HG03060 (cell line): ENCODE measurements at regions not wholly inside any gene's neighbourhood (a gene's known extent, or its start where the extent isn't known, plus 50 kb on each side); places are given as distances from the start of the nearest gene placed in this dataset.

ENCODE experiments used
- ATAC-seq: cut with Tn5 transposase; IDR thresholded peaks from one replicate; pipeline ENCODE4 v1.9.1; 2021; ENCODE audit warnings: low read depth, moderate number of reproducible peaks; ENCODE audit not compliant: unreplicated experiment

GRCh38 chr18:39371996-39372395 lies 1806.4 kb upstream of the CELF4 start:
- no peak for ATAC-seq

DNA sequence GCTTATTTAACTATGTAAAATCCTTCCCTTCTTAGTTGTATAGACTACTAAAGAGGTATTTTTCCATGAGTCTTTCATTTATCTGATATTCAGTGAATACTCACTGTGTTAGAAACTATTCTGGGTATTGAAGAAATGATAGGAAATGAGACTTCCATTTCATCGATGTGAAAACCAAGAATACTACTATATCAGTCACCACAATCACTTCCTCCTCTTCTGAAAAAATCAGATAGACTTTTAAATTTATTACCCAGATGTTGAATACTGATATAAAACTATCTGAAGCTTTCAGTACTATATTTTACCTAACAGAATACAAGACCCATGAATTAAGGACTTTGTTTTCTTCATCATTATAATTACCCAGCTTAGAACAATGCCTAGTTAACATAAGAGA lies 1801.1 kb upstream of the CELF4 start:
- ATAC-seq: no peak

DNA sequence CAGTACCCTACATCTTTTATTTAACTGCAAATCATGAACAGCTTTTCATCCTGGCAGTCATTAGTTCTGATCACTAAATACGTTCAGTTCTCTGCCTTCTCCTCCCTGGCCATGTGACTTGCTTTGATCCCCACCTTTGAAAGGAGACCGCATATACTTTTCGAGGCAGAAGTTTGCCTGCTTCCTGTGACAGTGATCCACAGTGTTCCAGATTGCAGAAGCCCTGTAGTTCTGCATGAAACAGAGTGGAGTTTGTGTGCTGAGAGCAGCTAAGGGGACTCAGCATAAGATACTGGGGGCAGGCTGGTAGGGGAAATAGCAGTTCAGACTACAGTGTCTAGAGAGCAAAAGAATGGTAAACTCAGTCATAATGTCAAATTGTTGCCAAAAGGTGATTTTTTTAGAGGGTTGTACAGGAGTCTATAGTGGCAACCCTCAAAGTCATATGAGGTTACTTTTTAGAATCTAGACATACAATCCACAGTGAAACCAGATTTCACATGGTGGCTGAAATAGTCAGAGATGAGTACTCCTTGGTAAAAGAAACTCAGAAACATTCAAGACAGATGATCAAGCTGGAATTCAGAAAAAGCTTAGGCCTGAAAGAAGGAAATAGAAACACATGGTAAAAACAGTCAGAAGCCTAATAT lies 1800.4 kb upstream of the CELF4 start:
- ATAC-seq: no peak

DNA sequence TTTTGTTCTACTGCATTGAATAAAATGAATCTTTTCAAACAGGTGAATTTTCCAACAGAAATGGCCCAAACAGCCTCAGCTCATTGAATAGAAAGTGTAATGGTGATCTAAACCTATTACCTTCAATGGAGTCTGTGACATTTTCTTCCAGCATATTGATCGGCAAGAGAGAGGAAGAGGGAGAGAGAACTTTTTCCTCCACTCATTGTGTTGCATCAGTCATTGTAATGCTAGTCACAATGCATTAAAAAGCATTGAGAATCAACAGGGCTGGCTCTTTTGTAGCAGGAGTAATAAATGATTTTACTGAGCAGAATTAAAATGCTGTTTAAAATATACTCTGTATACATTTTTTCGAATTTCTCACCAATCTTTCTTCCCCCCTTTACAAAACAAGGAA lies 1794.5 kb upstream of the CELF4 start:
- no peak for ATAC-seq

DNA sequence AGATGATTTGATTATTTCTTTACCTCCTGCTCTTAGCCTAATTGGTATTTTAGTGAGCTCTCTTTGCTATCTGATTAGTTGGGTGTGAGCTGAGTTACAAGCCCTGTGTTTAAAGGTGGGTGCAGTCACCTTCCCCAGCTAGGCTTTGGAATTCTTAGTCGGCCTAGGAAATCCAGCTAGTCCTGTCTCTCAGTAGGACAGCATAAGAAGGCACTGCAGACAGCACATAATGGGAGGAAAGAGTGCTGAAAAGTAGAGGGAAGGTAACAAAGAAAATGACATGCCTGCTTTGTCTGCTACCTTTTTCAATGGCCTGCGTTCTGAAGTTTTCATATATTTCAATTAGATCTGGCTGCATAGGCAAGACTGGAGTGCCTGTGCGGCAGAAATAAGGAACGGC lies 1794.0 kb upstream of the CELF4 start:
- no peak for ATAC-seq

- ATAC-seq: no peak
Measured at GRCh38 chr18:39350945-39351344, 1785.3 kb upstream of the CELF4 start.

GRCh38 chr18:39349801-39350200 lies 1784.2 kb upstream of the CELF4 start:
- no peak for ATAC-seq

- ATAC-seq: no peak
Measured at GRCh38 chr18:39348757-39349156, 1783.2 kb upstream of the CELF4 start.

GRCh38 chr18:39347701-39348100 lies 1782.1 kb upstream of the CELF4 start:
- ATAC-seq: no peak

DNA sequence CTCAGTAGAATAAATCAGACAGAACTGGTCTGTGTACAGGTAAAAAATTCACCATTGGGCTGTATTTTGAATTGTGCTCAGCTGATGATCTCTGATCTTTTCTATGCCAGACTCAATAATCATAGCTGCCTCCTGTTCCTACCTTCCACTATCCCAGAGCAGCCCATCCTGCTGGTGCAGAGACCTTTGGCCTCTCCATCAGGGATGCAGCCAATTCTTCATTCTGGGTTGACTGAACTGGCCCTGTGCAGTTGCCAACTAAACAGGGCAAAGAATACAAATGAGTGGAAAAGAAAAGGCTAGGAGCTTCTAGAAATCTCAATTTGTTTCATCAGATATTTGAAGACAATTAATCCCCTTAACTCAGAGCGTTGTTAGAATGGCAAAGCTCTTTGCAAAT lies 1781.3 kb upstream of the CELF4 start:
- no peak for ATAC-seq

- no peak for ATAC-seq
Measured at GRCh38 chr18:39345321-39345720, 1779.7 kb upstream of the CELF4 start.

DNA sequence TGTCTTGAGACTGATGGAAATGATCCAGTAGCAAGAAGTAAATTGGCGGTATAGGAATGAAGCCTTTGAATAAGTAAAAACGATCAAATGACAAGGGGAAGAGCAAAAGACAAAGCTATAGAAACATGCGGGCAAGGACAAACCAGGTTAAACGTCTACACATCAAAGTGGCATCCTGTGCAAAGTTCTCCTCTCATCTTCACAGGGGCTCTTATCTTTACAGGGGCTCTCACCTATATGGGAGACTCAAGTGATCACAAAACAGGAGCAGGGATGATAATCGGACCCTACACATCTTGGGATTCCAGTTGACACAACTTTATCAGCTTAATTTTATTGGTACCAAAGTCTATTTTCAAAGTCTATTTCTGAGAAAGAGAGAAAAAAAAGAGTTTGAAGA lies 1778.9 kb upstream of the CELF4 start:
- no peak for ATAC-seq

- ATAC-seq: no peak
Measured at GRCh38 chr18:39341129-39341528, 1775.5 kb upstream of the CELF4 start.

DNA sequence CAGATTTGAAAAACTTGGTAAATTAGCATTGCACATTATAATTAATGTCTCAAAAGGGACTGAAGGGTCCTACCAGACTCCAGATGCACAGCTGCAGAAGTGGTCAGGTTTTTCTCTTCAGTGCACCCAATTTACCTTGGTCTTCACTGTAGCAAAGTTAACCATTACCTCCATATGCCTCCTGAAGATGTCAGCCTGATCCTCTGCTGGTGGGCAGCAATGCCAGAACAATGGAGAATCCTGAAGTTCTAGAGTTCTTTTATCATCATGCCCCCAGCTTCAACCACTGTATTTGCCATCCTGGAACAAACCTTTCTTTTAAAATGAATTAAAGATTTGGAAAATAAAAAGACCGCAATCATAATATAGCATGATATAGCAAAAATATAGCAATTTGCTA lies 1774.8 kb upstream of the CELF4 start:
- ATAC-seq: no peak

DNA sequence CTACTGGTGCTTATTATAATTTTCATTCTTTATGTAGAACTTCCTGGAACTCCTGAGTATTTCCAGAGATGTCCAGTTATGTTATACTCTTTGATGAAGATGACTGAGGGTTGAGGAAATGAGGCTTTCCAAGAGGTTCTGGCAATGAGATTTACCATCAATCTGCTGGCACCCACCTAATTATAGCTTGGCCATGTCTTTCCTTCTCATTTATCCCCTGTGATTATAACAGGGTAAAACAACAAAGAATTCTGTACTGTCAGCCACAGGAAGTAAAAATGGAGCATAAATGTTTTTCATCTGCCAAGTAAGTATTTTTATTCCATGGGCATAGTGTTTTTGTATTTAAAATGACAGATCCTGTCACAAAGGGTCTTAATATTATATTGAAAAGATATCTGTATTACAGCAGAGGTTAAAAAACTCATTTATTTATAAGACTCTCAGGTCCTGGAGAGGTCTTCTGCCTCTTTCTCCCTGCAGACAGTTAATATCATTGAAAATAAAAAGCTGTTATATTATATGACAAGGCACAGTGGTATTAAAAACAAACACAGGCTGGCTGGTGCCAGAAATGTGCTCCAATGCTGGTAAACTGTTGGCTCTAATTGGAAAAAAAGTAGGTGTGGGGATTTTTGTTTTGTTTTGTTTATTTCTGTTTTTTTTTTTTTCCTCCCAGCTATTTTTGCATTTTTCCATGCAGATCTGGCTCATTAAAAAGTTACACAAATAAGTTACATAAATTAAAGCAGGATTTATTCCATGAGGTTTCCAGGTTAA lies 1764.1 kb upstream of the CELF4 start:
- ATAC-seq: no peak

GRCh38 chr18:39326772-39327171 lies 1761.2 kb upstream of the CELF4 start:
- no peak for ATAC-seq

- ATAC-seq: no peak
Measured at GRCh38 chr18:39325973-39326372, 1760.4 kb upstream of the CELF4 start.

- no peak for ATAC-seq
Measured at GRCh38 chr18:39319141-39319540, 1753.5 kb upstream of the CELF4 start.

DNA sequence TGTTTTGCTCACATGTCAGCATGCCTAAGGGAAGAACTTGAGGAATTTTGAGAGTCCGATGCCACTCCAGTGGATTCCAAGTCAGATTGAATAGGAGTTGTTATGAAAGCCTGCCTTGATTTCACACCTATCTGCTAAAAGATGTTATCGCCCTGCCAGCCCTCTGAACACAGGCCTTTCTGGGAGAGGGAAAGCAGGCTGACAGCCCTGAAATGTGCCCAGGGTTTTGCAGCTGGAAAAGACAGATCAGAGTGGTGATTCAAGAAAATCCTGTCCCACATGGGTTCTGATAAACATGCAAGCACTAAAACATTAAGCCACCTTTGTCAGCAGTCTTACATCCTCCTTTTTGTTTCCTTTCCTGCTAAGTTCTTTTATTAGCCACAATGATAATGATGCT lies 1752.9 kb upstream of the CELF4 start:
- ATAC-seq: no peak

DNA sequence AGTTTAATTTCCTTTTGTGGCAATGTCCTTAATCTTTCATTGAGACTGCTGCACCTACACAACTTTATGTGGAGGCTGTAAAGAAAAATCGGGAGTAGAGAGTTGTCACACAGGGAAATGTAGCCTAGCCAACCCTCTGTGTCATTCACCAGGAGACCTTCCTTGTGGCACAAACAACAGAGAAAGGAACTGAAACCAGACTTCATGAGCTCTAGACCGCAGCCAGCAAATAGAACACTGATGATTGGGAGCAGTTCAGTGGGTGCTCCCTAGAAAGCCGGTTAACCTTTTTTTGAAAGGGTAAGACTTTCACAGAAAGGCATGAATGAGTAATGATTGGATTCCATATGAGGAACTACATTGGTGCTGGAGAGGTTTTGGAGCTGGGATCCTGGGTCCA lies 1752.4 kb upstream of the CELF4 start:
- ATAC-seq: no peak

GRCh38 chr18:39314595-39314994 lies 1749.0 kb upstream of the CELF4 start:
- no peak for ATAC-seq

GRCh38 chr18:39313992-39314391 lies 1748.4 kb upstream of the CELF4 start:
- no peak for ATAC-seq
